H1 (cell line): ENCODE measurements at regions not wholly inside any gene's neighbourhood (a gene's known extent, or its start where the extent isn't known, plus 50 kb on each side); places are given as distances from the start of the nearest gene placed in this dataset.

Experiments
- FOSL1 ChIP-seq: IDR thresholded peaks from 2 replicates; pipeline ENCODE4 v1.6.1; 2011; ENCODE audit warnings: mild to moderate bottlenecking, low read depth, low read length, moderate library complexity; ENCODE audit not compliant: insufficient read depth
- TAF7 ChIP-seq: optimal IDR thresholded peaks from 2 replicates; pipeline ENCODE3; 2011; ENCODE audit warnings: low read depth, mild to moderate bottlenecking, inconsistent platforms, low read length, moderate library complexity, borderline replicate concordance

- TF ChIP-seq FOSL1 (no peak), TAF7 (no peak)
Observed at GRCh38 chr6:9195322-9195721, 760.0 kb upstream of the SLC35B3 start (continued).
